ENCODE measurements at regions not wholly inside any gene's neighbourhood (a gene's known extent, or its start where the extent isn't known, plus 50 kb on each side); places are given as distances from the start of the nearest gene placed in this dataset.
"Not testable (repeated sequence)": the region's sequence is repeated elsewhere in the genome, so short reads cannot be mapped to it uniquely, and the experiment has no call there.

DNA sequence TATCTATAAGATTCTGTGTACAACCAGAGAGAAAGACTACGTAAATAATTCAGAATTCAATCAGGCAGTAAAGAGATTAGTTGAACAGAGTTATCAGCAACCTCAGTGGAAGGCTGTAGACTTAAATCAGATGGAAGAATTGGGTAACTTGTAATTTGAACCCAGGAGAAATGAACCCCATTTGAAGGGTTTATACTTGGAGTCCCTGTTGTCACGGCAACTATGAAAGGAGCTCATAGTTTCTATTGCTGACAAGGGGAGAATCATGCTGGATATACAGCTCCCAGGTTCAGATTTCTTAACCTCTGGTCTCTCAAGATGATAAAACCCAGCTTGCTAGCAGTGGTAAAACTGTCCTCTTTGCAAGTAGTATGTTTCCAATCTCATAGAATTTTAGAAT, 54.4 kb upstream of the BMP4 start:
- no peak for DNase-seq

DNA sequence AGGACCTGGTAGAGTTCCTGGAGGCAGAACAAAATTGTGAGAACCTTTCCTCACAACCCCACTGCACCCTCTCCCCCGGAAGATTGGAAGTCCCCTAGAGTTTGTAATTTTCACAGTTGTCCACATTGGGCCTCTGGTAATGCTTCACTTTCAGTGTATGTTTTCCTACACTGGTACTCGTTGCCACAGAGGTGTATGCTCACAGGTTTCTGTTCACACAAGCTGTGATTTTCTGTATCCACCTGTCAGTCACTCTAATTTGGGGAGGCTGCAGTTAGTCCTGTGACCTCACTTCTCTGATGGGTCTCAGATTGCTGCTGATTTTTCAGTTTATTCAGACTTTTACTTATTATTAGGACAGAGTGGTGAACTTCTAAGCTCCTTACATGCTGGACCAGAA, 66.4 kb upstream of the BMP4 start:
- DNase-seq = no peak

DNA sequence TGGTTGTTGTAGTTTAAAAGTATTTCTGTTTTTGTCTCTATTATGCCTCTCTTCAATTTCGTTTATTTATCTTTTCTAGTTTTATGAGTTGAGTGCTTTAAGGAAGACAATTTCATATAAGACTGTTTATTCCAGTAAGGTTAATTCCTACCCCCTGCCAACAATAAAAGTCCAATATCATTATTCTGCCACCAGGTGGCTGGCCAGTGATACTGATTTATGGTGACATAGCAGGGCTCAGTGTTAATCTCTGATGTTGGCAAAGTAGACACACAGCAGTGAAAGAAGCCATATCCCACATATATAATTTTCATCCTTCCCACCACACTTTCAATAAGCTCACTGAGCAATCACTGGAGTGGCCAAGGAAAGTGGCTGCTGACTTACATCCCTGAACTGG, 69.0 kb upstream of the BMP4 start:
- no peak for DNase-seq

DNA sequence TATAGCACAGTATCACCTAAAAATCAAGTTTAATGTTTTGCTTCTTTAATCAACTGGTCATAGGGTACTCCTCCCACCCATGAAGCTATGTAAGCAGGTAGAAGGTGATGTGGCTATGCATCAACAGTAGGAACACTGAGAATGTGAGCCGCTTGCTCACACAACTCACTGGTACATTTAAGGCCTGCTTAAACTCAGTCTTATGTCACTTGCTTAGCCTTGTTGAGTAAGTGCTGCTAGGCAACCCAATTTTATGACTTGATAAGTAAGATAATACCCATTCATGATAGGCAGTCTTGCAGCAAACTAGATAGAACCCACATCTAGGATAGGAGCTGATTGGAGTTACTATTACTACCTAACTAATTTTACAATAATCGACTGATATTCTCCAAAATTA, 70.0 kb upstream of the BMP4 start:
- DNase-seq = no peak

DNA sequence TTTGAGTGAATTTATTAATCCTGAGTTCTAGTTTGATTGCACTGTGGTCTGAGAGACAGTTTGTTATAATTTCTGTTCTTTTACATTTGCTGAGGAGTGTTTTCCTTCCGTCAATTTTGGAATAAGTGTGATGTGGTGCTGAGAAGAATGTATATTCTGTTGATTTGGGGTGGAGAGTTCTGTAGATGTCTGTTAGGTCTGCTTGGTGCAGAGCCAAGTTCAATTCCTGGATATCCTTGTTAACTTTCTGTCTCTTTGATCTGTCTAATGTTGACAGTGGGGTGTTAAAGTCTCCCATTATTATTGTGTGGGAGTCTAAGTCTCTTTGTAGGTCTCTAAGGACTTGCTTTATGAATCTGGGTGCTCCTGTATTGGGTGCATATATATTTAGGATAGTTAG, 74.4 kb upstream of the BMP4 start:
- not testable (repeated sequence) for DNase-seq

DNA sequence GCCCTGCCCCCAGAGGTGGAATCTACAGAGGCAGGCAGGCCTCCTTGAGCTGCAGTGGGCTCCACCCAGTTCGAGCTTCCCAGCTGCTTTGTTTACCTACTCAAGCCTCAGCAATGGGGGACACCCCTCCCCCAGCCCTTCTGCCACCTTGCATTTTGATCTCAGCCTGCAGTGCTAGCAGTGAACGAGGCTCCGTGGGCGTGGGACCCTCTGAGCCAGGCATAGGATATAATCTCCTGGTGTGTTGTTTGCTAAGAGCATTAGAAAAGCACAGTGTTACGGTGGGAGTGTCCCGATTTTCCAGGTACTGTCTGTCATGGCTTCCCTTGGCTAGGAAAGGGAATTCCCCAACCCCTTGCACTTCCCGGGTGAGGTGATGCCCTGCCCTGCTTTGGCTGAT, 76.7 kb upstream of the BMP4 start:
- DNase-seq = not testable (repeated sequence)

DNA sequence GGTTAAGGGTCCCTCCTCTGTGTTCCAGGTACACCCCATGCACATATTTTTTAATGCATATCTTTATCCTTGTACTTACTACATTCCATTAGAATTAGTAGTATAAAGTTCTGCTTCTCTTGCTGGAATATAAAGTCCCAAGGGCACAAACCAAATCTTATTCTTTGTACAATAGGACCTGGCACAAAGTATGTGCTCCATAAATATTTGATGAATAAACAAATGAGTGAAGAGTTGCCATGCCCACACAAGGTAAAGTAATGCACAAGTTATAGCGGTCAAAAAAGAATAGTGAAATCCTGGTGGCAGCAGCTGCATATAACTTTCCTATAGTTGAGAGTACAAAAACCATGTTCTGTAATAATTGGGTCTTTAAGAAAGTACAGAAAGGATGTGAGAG, 82.1 kb upstream of the BMP4 start:
- DNase-seq = no peak

DNA sequence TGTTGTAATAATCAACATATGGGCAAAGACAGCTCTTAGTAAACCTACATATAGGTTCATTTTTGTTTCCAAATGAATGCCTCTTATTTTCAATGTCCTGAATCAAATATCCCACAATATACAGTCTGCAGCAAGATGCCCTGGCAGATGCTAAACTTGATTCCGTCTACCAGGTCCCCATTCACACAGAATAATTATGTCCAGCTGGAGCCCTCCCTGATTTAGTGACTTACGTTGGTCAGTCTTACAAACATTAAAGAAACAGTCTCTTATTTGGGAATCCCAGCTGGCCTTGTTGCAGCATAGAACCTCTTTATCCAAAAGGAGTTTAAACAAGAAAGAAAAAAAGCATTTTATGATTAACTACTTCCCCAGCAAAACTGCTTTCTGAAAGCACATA, 82.7 kb upstream of the BMP4 start:
- no peak for DNase-seq

DNA sequence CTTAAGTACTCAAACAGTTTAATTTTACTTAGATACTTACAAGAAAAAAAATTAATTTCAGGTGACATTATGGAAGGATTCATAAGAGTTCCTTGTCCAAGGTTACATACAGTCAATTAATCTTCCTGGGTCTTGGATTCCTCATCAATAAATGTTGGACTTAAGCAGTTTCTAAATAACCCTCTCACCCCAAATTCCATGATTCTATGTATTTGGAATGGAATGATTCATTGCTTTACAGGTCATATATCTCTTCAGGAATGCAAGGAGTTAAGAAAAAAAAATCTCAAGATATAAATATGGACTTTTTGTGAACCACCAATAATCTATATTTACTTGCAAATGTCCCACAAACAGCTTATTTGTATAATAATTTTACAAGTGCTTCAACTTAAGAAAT, 84.2 kb upstream of the BMP4 start:
- DNase-seq = no peak

DNA sequence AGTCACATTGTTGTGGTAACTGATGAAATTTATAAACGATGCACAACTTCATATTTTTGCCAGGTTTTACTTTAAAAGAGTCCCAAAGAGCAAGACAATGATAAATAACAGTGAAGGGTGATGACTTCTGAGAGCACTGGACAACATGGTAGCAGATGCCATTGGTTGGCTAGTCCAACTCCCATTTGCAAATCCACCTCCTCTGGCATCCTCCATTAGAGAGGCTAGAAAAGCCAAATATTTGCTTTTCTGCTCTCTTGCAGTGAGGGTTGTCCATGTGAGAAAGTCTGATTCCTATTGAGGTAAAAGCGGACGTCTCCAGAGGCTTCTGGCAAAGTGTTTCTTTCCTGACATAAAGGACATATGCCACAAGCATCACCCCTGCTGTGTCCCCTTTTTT, 89.6 kb upstream of the BMP4 start:
- no peak for DNase-seq

DNA sequence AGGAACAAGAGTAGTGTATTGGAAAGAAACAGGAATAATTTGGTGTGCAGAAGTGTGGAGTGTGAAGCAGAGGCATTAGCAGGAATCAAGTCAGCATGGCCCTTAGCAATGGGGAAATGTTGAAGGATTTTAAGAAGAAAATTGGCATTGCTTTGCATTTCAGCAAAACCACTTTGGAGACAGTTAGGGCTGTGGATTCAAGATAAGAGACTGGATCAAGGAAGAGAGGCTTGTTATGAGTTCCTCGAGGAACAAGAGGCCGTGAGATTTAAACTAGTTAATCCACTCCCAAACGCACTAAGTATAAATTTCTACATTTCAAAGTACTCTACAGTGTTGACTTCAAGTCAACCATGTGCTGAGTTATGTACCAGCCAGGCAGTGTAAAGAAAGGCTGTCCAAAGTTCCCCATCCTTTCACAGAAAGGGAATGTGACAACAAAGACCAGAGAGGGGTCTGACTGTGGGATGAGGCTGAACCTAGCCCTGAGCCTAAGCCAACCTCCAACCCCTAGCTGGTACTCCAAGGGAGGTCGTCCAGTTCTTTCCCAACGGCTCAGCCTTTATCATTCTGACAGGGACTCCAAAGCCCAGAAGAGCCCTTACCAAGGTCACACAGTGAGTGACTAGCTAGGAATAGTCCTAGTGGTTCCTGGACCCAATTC, 91.2 kb upstream of the BMP4 start:
- DNase-seq = no peak

DNA sequence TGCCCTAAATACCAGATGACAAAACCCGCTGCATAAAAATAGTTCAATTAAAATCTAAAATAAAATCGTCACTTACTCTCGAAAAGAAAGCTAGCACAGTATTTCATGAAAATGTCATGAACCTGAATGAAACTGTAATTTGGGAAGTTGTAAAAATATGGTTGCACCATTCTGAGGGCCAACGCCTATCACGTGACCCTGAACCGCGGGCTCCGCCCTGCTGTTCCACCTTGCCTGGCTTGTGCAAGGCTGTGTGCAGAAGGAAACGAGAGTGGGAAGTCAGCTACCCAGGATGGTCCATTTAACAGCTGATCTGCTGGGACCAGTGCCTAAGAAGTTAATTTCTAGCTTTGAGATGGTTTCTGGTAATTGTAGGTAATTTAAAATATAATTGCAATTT, 91.7 kb upstream of the BMP4 start:
- DNase-seq = no peak

DNA sequence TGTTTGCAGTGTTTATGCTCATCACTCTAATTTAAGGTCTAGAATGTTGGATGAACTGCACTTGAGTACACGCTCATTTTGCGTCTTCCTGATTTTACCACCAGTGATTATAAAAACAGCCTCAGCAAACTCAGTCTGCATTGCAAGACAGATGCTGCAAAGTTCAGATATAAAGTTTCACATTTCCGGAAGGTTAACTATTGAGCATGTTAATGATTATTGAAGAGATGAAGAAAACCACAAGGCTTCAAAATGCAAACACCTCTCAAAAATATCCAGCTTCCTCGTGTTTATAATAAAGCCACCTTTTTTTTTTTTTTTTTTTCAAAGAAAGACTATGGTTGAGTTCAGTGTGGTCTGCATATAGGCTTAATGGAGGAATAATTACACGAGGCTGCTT, 92.1 kb upstream of the BMP4 start:
- no peak for DNase-seq

DNA sequence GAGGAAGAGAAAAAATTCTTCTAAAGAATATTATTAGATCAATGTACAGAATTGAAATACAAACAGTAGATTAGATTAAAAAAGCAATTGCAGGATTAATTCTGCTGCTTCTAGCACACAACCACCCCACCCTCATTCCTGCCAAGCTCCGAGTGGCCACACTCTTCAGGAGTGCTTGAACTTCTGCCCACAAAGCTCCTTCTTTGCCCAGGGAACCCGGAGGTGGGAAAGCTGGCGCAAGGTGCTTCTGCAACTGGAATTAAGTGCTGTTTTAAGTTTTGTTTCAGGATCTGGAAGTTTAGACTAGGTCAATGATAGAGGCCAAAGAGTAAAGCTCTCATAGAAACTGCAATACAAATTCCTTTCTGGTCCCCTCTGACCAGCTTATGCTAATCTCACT, 94.1 kb upstream of the BMP4 start:
- DNase-seq = no peak

DNA sequence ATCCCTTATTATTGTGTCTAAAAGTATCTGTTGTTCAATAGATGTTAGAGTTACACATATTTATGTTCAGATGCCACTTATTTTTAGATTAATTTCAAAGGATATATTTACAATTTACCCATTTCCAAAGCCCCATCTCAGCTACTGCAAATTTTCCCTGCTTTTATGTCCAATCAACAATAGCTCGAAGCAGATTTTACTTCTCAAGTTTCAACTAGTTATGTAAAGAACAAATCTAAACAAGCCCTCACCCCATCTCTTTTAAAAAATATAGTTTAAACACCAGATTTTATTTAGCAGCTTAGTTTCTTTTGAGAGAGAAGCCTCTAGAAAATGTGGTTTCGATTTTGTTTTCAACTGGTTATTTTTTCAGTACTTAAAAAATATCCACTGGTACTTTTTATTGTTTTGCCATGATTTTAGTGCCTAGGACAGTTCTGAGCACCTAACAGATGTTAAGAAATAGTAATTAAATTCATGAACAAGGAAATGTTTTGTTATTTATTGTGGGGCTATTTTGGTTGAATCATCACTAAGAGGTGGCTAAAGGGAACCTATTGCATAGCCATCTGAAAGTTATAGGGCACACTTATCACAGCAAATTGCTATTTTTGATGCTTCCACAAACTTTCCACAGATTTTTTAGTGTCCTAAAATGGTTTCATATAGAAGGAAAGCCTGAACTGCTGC, 96.2 kb upstream of the BMP4 start:
- no peak for DNase-seq

DNA sequence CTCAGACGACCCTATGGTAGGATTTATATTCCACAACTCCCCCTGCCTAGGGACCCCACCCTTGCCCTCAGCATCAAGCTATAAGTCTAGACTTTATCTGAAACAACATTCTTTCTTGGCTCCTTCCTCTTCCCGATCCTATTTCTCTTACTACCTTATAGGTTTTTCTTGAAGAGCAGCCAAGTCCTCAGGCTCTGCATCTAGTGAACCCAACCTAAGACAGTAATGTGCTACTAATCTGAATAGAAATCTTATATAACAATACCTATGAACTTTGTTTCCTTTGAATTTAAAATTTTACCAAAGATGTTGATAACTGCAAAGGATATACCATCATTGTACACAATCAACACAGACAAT, 96.7 kb upstream of the BMP4 start:
- DNase-seq = no peak

DNA sequence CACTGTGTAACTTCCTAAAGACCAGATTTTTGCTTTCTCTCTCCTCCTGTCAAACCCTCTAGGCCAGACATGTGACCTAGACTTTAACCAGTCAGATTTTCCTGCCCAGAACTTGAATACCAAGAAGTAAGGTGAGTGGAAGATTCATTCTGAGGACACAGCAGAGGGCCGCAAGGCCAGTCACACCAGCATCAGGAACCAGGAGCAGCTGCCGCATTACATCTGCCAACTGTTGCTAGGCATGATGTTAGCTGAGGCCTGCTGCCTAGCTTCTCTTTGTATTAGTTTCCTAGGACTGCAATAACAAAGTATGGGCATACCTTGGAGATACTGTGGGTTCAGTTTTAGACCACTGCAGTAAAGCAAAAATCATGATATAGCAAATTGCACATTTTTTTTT, 101.9 kb upstream of the BMP4 start:
- no peak for DNase-seq

DNA sequence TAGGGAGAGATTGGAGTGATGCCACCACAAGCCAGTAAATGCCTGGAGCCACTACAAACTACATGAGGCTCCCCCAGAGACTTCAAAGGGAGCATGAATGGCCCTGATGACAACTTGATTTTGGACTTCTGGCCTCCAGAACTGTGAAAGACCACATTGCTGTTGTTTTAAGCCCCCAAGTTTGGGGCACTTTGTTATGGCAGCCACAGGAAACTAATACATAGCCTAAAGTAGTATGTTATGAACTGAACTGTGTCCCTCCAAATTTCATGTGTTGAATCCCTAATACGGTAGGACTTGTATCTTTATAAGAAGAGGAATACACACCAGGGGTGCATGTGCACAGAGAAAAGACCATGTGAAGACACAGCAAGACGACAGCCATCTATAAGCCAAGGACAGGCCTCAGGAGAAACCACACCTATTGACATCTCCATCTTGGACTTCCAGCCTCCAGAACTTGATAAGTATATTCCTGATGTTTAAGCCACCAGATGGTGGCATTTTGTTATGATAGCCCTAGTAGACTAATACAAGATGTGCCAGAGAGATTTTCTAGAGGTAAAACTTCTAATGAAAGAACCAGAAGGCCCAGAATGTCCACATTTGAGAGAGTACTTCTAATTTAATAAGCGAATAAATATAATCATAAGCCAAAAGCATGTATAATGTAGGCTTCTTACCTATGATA, 127.1 kb upstream of the BMP4 start:
- DNase-seq = no peak

DNA sequence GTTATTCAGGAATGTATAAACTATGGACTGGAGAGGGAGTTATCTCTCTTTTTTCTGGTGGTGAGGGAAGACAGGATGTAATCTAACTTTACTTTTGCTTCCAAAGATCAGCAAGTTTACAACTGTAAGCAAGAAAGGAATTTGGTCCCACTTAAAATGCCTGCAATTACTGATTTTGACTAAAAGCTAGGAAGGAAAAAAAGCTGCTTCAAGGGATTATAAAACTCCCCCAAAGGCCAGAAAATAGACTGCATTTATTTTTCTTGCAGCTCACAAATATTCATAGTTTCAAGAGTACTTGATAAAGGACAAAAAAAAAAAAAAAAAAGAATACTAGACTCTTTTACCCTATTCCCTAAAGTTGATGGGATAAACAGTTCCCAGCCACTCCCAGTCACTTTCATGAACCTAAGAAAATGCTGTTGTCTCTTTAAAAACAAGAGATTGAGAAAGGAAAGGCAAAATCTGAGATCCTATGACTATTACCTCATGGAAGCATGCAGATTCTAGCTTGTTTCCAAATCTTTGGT, 128.7 kb upstream of the BMP4 start:
- no peak for DNase-seq

DNA sequence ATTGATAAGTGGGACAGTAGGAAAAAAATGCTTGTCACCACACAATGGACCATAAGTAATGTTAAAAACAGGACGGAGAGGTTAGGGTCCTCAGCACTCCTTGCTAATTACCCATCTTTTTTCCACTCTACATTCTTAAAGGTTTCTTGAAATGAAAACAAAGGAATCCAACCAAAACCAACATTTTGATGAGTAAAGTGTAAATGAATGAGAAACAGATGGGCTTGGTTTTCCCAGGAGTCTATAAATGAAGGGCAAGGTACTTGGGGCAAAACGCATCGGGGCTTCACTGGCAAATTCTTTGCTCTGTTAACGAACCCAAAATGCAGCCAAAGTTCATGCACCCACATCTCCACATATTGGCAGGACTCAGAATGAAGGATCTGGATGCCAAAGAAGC, 129.2 kb upstream of the BMP4 start:
- no peak for DNase-seq

DNA sequence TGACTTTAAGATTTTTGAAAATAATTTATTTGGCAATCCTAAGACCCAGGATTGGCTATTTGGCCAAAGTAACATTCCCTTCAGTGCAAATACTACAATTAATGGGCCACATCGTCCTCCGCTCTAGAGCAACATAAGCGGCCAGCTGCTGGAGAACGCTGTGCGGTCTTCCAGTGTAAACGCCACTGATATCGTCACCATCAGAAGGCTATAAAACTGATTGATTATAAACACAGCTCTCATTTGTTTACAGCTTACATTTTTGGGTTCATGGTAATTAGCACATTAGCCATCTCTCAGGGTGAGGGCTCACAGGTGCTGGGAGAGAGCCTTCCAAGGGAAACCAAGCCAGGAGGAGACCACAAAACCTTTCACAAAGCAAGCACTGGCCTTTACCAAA, 130.1 kb upstream of the BMP4 start:
- DNase-seq = no peak

DNA sequence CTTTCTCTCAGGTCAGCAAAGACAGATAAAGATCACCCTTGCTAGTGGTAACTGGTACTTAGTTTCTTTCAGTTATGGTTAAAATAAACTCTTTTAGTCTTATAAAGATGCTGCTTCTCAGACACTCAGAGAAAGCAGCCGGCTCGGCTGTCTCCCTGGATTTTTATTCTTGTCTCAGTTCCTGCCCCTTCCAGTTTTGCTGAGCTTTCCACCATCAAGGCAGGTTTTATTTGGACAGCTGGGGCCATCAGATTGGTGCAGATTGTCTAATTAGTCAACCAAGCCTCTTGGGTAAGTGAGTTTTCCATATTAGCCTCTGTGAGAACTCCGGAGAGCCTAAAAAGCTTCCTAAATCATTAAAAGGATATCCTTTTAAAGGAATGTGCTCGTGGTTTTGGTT, 130.8 kb upstream of the BMP4 start:
- no peak for DNase-seq

DNA sequence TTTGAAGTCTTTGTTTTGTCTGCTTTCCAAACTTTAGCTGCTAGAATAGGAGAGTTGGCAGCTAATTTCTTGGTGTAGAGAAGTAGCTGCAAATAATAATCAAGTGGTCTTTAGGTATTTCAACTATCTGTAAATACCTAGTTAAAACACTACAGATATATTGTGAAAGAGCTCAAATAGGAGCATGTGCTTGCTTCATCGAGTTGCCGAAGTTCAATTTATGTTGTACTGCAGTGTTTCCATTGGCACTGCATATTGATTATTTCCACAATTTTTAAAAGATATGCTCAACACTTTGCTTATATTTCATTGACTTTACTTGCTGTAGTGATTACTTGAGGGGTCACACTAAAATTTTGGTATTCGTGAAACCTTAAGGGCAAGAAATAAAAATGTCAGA, 131.6 kb upstream of the BMP4 start:
- no peak for DNase-seq

DNA sequence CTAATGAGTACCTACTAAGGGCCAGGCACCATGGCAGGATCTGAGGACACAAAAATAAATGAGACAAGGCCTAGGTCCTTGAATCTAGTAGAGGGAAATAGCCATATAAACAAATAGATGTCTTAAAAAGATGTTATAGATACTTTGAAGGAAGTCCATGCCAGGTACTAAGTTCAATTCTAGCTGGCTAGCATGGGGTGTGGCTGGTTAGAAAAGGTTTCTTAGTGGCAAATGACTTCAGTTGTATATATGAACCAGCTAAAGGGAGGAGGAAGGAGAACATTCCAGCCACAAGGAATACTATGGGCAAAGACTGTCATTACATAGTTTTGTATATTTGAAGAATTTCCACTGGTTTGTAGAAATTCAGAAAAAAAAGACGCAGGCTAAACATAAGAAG, 133.6 kb upstream of the BMP4 start:
- no peak for DNase-seq

DNA sequence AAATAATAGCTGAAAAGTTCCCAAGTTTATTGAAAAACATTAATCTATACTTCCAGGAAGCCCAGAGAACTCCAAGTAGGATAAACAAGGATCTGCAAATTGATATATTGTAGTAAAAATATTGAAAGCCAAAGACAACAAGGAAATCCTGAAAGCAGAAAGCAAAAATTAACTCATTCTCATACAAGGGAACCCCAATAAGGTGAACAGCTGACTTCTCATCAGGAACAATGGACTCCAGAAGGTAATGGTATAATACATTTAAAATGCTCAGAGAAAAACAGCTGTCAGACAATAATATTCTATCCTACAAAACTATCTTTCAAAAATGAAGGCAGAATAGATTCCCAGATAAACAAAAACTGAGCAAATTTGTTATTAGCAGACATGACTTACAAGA, 138.1 kb upstream of the BMP4 start:
- DNase-seq = no peak
